D721Med (cell line): ENCODE measurements at regions not wholly inside any gene's neighbourhood (a gene's known extent, or its start where the extent isn't known, plus 50 kb on each side); places are given as distances from the start of the nearest gene placed in this dataset.

Source experiments
- DNase-seq: peaks from one replicate; pipeline ENCODE4 v3.0.0; 2011; ENCODE audit warnings: low spot score; ENCODE audit not compliant: insufficient read length
- FAIRE-seq: peaks from 2 replicates; lab custom pipeline; 2011; peaks lifted over from hg19 to GRCh38; lab: Jason Lieb, UNC
- TF ChIP-seq, protein P1 (sequence below): IDR thresholded peaks from 2 replicates; pipeline ENCODE4 v1.5.1; 2012; ENCODE audit warnings: mild to moderate bottlenecking, control low read depth; ENCODE audit not compliant: insufficient read depth; ENCODE audit errors: missing control alignments

DNA sequence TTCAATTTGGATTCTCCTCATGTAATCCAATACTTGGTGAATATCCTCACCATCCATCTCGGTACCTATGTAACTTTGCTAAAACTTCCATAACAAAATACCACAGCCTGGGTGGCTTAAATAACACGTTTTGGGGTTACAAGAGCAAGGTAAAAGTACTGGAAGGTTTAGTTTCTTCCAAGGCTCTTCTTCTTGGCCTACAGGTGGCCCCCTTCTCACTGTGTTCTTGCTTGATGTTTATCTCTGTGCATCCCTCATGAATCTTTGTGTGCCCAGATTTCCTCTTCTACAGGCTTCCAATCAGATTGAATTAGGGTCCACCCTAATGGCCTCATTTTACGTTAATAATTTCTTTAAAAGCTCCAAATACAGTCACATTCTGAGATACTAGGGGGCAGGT, 163.3 kb upstream of the HCRTR2 start:
- FAIRE-seq (no peak), DNase-seq (no peak)
- TF ChIP-seq, protein P1, sequence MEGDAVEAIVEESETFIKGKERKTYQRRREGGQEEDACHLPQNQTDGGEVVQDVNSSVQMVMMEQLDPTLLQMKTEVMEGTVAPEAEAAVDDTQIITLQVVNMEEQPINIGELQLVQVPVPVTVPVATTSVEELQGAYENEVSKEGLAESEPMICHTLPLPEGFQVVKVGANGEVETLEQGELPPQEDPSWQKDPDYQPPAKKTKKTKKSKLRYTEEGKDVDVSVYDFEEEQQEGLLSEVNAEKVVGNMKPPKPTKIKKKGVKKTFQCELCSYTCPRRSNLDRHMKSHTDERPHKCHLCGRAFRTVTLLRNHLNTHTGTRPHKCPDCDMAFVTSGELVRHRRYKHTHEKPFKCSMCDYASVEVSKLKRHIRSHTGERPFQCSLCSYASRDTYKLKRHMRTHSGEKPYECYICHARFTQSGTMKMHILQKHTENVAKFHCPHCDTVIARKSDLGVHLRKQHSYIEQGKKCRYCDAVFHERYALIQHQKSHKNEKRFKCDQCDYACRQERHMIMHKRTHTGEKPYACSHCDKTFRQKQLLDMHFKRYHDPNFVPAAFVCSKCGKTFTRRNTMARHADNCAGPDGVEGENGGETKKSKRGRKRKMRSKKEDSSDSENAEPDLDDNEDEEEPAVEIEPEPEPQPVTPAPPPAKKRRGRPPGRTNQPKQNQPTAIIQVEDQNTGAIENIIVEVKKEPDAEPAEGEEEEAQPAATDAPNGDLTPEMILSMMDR = no peak

DNA sequence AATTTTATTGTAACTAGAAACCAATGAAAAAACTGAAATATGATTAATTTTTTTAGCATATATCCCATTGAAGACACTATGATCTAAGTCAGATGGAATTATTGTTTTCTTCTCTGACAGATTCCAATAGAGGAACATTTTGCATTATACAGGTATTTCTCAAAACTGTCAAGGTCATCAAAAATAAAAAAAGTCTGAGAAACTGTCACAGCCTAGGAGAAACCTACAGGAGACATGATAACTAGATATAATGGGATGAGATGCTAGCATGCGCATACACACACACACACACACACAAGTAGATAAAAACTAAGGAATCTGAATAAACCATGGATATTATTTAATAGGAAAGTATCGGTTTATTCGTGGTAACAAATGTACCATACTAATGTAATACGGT, 161.9 kb upstream of the HCRTR2 start:
- no peak for DNase-seq
- FAIRE-seq = no peak
- TF ChIP-seq, protein P1 = no peak

DNA sequence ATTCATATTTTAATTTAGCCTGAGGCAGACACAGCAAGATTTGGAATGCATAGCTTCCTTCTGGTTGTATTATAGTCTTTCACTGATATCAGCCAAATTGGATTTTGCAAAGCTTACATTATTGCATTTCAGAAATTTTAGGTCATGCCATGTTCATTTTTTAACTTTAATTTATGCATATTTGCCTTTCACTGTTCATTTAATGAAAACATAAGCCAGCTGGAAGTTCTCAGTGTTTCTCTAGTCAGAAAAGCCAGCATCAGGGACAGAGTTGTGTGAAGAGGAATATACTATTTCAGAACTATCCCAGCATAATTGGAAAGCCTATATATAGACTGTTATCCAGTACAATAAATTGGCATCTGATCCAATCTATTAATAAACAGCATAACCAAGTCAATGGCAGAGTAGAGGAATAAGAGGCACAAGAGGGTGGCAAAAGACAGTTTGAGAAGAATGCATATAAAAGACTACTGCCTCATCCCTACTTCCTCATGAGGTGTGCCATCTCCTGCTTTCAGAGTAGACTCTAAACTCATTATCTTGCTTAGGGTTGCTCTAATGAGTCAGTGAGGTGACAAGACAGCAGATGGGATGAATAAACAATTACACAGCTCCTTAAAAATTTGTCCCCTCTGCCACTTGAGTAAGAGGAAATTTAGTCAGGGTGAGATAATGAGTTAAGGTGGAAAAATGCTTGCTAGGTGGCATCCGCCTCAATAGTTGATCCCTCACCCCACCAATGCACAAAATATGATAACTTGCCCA, 159.8 kb upstream of the HCRTR2 start:
- FAIRE-seq = no peak
- TF ChIP-seq, protein P1 = no peak

DNA sequence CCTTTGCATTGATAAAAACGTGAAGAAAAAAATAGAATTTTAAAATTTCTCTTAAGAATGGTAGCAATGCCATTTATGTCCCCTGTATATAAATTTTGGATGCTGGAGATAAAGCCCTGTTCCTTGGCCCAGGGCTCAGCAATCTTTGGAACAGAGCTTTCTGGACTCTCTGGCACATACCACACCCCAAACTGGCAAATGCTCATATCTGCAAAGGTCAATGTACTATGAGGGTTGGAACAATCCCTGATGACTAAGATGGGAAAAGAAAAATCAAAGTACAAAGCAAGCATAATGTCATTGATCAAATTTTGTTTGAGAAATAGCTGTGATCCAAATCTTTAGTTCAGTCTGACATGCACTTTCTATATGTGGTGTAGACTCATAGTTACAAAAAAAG, 158.1 kb upstream of the HCRTR2 start:
- FAIRE-seq = no peak
- TF ChIP-seq, protein P1 = no peak
- no peak for DNase-seq

More for the DNA sequence above, 159.8 kb upstream of the HCRTR2 start:
- DNase-seq = no peak

DNA sequence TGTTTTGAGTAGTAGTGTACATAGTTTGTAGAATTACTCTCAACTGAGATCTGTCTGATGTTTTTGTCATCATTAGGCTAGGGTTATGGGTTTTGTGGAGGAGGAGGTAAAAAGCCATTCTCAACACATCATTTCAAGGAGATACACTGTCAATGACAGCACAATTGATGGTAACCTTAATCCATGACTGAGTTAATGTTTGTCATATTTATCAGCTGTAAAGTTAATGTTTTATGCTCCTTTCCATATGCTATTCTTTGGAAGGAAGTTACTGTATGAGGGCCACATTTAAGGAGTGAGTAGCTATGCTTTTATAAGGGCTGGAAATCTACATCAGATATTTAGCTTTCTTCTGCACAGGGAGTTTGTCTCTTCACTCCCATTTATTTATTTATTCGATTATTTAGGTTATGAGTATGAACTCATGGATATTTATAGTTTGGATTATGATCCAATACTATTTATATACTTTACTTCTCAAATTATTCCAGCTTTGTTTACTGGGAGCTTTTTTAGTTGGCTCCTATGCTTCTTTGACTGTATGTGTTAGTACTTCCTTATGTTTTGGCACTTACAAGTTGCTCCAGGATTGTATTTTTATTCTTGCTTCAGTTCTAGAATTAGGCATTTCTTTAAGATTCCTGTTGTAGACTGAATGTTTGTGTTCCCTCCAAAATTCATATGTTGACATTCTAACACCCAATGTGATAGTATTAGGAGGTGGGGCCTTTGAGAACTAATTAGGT, 156.6 kb upstream of the HCRTR2 start:
- TF ChIP-seq, protein P1 = no peak
- FAIRE-seq = no peak

DNA sequence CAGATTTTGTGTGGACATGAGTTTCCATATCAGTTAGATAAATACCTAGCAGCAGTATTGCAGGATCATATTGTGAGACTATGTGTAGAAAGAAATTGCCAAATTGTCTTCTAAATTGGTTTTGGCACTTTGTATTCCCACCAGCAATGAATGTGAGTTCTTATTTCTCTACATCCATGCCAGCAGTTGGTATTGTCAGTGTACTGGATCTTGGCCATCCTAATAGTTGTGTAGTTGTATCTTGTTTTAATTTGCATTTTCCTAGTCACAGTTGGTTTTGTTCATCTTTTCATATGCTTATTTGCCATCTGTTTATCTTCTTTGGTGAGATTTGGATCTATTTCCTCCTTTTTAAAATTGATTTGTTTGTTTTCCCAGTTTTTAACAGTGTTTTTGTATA, 154.7 kb upstream of the HCRTR2 start:
- FAIRE-seq (no peak), DNase-seq (no peak)
- TF ChIP-seq, protein P1 = no peak

More for the DNA sequence above, 156.6 kb upstream of the HCRTR2 start:
- DNase-seq = no peak
